Karpas-422 (cell line): ENCODE measurements at regions not wholly inside any gene's neighbourhood (a gene's known extent, or its start where the extent isn't known, plus 50 kb on each side); places are given as distances from the start of the nearest gene placed in this dataset.

Experiments used
- DNase-seq: peaks from one replicate; pipeline ENCODE4 v3.0.0-alpha.2; 2015
- H2AFZ ChIP-seq: fragments of 200-600 bp; sonication (generic); 2 replicates; pipeline ENCODE4 v1.6.1; 2014; ENCODE audit warnings: antibody characterized with exemption, low read length, mixed read lengths
- H3K27ac ChIP-seq: fragments of 200-600 bp; sonication (generic); 2 replicates; pipeline ENCODE4 v1.5.1; 2014; ENCODE audit warnings: mild to moderate bottlenecking, low read length, moderate library complexity
- H3K27me3 ChIP-seq: fragments of 200-600 bp; sonication (generic); 2 replicates; pipeline ENCODE4 v1.6.1; 2014; ENCODE audit warnings: low read length, mixed read lengths
- H3K36me3 ChIP-seq: fragments of 200-600 bp; sonication (generic); 2 replicates; pipeline ENCODE4 v1.6.1; 2014; ENCODE audit warnings: low read length, mixed read lengths; ENCODE audit not compliant: insufficient read depth
- H3K4me1 ChIP-seq: fragments of 200-600 bp; sonication (generic); 2 replicates; pipeline ENCODE4 v1.6.1; 2014; ENCODE audit warnings: mild to moderate bottlenecking, low read length, mixed read lengths
- H3K4me2 ChIP-seq: fragments of 200-600 bp; sonication (generic); 2 replicates; pipeline ENCODE4 v1.6.1; 2014; ENCODE audit warnings: low read length, low read depth, mild to moderate bottlenecking; ENCODE audit not compliant: poor library complexity, severe bottlenecking
- H3K4me3 ChIP-seq: fragments of 200-600 bp; sonication (generic); 2 replicates; pipeline ENCODE4 v1.5.1; 2014; ENCODE audit warnings: mild to moderate bottlenecking, antibody characterized with exemption, low read length, mixed read lengths
- H3K79me2 ChIP-seq: fragments of 200-600 bp; sonication (generic); 2 replicates; pipeline ENCODE4 v1.6.1; 2014; ENCODE audit warnings: mild to moderate bottlenecking, low read length, mixed read lengths
- H3K9ac ChIP-seq: fragments of 200-600 bp; sonication (generic); 2 replicates; pipeline ENCODE4 v1.6.0; 2014; ENCODE audit warnings: low read length
- H3K9me2 ChIP-seq: fragments of 200-600 bp; sonication (generic), shearing (Covaris generic); replicated peaks from 2 replicates; pipeline ENCODE4 v1.6.0; 2014; ENCODE audit warnings: mild to moderate bottlenecking, low read length, moderate library complexity; ENCODE audit not compliant: insufficient read depth
- H3K9me3 ChIP-seq: fragments of 300-700, 200-600 bp; sonication (generic); 2 replicates; pipeline ENCODE4 v1.6.1; 2014; ENCODE audit warnings: low read length, mixed read lengths
- H4K20me1 ChIP-seq: fragments of 200-600 bp; sonication (generic); 2 replicates; pipeline ENCODE4 v1.6.1; 2014; ENCODE audit warnings: mild to moderate bottlenecking, antibody characterized with exemption, low read length, low read depth; ENCODE audit not compliant: insufficient read depth

GRCh38 chr5:33316773-33317172 is 124.0 kb upstream of the TARS1 start:
- no peaks in the 10 kb centered on the region for H3K9me2 ChIP-seq
- H3K36me3 ChIP-seq, result no peaks in the 10 kb centered on the region
- no peak overlapping the region for H3K4me3 ChIP-seq
- no peak overlapping the region for H3K4me2 ChIP-seq
- H4K20me1 ChIP-seq, result no peaks in the 10 kb centered on the region
- H3K27me3 ChIP-seq, result no peaks in the 10 kb centered on the region
- no peaks in the 10 kb centered on the region for H3K79me2 ChIP-seq
- no peak overlapping the region for H2AFZ ChIP-seq
- no peaks in the 10 kb centered on the region for H3K4me1 ChIP-seq
- no peak overlapping the region for H3K9ac ChIP-seq
- DNase-seq, result no peak
- no peaks in the 10 kb centered on the region for H3K9me3 ChIP-seq
- H3K27ac ChIP-seq, result no peak overlapping the region

GRCh38 chr5:33317271-33317670 is 123.5 kb upstream of the TARS1 start:
- Histone ChIP-seq H3K9me3 (no peaks in the 10 kb centered on the region), H4K20me1 (no peaks in the 10 kb centered on the region), H3K27ac (no peak overlapping the region), H3K4me3 (no peak overlapping the region), H3K27me3 (no peaks in the 10 kb centered on the region), H2AFZ (no peak overlapping the region), H3K4me2 (no peak overlapping the region), H3K4me1 (no peaks in the 10 kb centered on the region), H3K79me2 (no peaks in the 10 kb centered on the region), H3K36me3 (no peaks in the 10 kb centered on the region), H3K9me2 (no peaks in the 10 kb centered on the region), H3K9ac (no peak overlapping the region)
- DNase-seq, result no peak

- Histone ChIP-seq H3K27ac (no peak overlapping the region), H3K9ac (no peak overlapping the region), H2AFZ (no peak overlapping the region), H3K4me3 (no peak overlapping the region), H4K20me1 (no peaks in the 10 kb centered on the region), H3K79me2 (no peaks in the 10 kb centered on the region), H3K4me1 (no peaks in the 10 kb centered on the region), H3K9me2 (no peaks in the 10 kb centered on the region), H3K27me3 (no peaks in the 10 kb centered on the region), H3K4me2 (no peak overlapping the region), H3K36me3 (no peaks in the 10 kb centered on the region), H3K9me3 (no peaks in the 10 kb centered on the region)
- no peak for DNase-seq
Observed at GRCh38 chr5:33319151-33319550, 121.6 kb upstream of the TARS1 start.

GRCh38 chr5:33319841-33320240 is 120.9 kb upstream of the TARS1 start:
- Histone ChIP-seq H2AFZ (no peak overlapping the region), H3K27ac (no peak overlapping the region), H3K4me3 (no peak overlapping the region), H4K20me1 (no peaks in the 10 kb centered on the region), H3K9ac (no peak overlapping the region), H3K79me2 (no peaks in the 10 kb centered on the region), H3K9me3 (no peaks in the 10 kb centered on the region), H3K36me3 (no peaks in the 10 kb centered on the region), H3K4me2 (no peak overlapping the region), H3K9me2 (no peaks in the 10 kb centered on the region), H3K4me1 (no peaks in the 10 kb centered on the region), H3K27me3 (no peaks in the 10 kb centered on the region)
- DNase-seq, result no peak

GRCh38 chr5:33321026-33321425 is 119.7 kb upstream of the TARS1 start:
- Histone ChIP-seq H4K20me1 (no peaks in the 10 kb centered on the region), H3K36me3 (no peaks in the 10 kb centered on the region), H3K27me3 (no peaks in the 10 kb centered on the region), H3K9ac (no peak overlapping the region), H2AFZ (no peak overlapping the region), H3K4me1 (no peaks in the 10 kb centered on the region), H3K4me3 (no peak overlapping the region), H3K9me2 (no peaks in the 10 kb centered on the region), H3K4me2 (no peak overlapping the region), H3K79me2 (no peaks in the 10 kb centered on the region), H3K27ac (no peak overlapping the region), H3K9me3 (no peaks in the 10 kb centered on the region)
- DNase-seq, result no peak

- Histone ChIP-seq H3K36me3 (no peaks in the 10 kb centered on the region), H3K9ac (no peak overlapping the region), H3K79me2 (no peaks in the 10 kb centered on the region), H3K27me3 (no peaks in the 10 kb centered on the region), H3K9me3 (no peaks in the 10 kb centered on the region), H3K27ac (no peak overlapping the region), H3K4me1 (no peaks in the 10 kb centered on the region), H3K4me2 (no peak overlapping the region), H3K4me3 (no peak overlapping the region), H2AFZ (no peak overlapping the region), H3K9me2 (no peaks in the 10 kb centered on the region), H4K20me1 (no peaks in the 10 kb centered on the region)
- no peak for DNase-seq
Observed at GRCh38 chr5:33322632-33323031, 118.1 kb upstream of the TARS1 start.

GRCh38 chr5:33324667-33325307 is 116.0 kb upstream of the TARS1 start:
- no peak overlapping the region for H3K4me3 ChIP-seq
- H3K79me2 ChIP-seq, result no peaks in the 10 kb centered on the region
- H4K20me1 ChIP-seq, result no peaks in the 10 kb centered on the region
- H3K9me3 ChIP-seq, result no peaks in the 10 kb centered on the region
- no peaks in the 10 kb centered on the region for H3K4me1 ChIP-seq
- no peak for DNase-seq
- H3K27ac ChIP-seq, result no peak overlapping the region
- H3K27me3 ChIP-seq, result no peaks in the 10 kb centered on the region
- no peaks in the 10 kb centered on the region for H3K9me2 ChIP-seq
- H3K9ac ChIP-seq, result no peak overlapping the region
- no peaks in the 10 kb centered on the region for H3K36me3 ChIP-seq
- H2AFZ ChIP-seq, result no peak overlapping the region
- H3K4me2 ChIP-seq, result no peak overlapping the region

- Histone ChIP-seq H3K79me2 (no peaks in the 10 kb centered on the region), H3K27ac (no peak overlapping the region), H3K9me2 (no peaks in the 10 kb centered on the region), H4K20me1 (no peaks in the 10 kb centered on the region), H3K4me1 (no peaks in the 10 kb centered on the region), H3K27me3 (no peaks in the 10 kb centered on the region), H2AFZ (no peak overlapping the region), H3K36me3 (no peaks in the 10 kb centered on the region), H3K9ac (no peak overlapping the region), H3K4me3 (no peak overlapping the region), H3K4me2 (no peak overlapping the region), H3K9me3 (no peaks in the 10 kb centered on the region)
- no peak for DNase-seq
Observed at GRCh38 chr5:33328818-33329217, 111.9 kb upstream of the TARS1 start.

- H4K20me1 ChIP-seq, result no peaks in the 10 kb centered on the region
- no peaks in the 10 kb centered on the region for H3K4me1 ChIP-seq
- no peaks in the 10 kb centered on the region for H3K9me3 ChIP-seq
- no peaks in the 10 kb centered on the region for H3K79me2 ChIP-seq
- H2AFZ ChIP-seq, result no peak overlapping the region
- no peak overlapping the region for H3K4me2 ChIP-seq
- no peak overlapping the region for H3K4me3 ChIP-seq
- no peaks in the 10 kb centered on the region for H3K27me3 ChIP-seq
- no peak overlapping the region for H3K27ac ChIP-seq
- H3K9ac ChIP-seq, result no peak overlapping the region
- H3K9me2 ChIP-seq, result no peaks in the 10 kb centered on the region
- DNase-seq, result no peak
- no peaks in the 10 kb centered on the region for H3K36me3 ChIP-seq
Observed at GRCh38 chr5:33329891-33330290, 110.9 kb upstream of the TARS1 start.
